Epidermal melanocyte (primary cell): ENCODE measurements at regions not wholly inside any gene's neighbourhood (a gene's known extent, or its start where the extent isn't known, plus 50 kb on each side); places are given as distances from the start of the nearest gene placed in this dataset.
"Not testable (repeated sequence)": the region's sequence is repeated elsewhere in the genome, so short reads cannot be mapped to it uniquely, and the experiment has no call there.

Source experiments
- DNase-seq: peaks from one replicate; pipeline ENCODE4 v3.0.0; 2011; ENCODE audit warnings: low spot score; ENCODE audit not compliant: insufficient read length

DNA sequence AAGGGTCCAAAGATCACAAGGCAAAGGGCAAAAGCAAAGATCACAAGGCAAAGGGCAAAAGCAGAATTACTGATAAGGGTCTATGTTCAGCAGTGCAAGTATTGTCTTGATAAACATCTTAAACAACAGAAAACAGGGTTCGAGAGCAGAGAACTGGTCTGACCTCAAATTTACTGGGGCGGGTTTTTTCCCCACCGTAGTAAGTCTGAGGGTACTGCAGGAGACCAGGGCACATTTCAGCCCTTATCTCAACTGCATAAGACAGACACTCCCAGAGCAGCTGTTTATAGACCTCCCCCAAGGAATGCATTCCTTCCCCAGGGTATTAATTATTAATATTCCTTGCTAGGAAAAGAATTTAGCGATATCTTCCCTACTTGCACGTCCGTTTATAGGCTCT, 61.3 kb downstream of the ZNF860 start:
- not testable (repeated sequence) for DNase-seq

DNA sequence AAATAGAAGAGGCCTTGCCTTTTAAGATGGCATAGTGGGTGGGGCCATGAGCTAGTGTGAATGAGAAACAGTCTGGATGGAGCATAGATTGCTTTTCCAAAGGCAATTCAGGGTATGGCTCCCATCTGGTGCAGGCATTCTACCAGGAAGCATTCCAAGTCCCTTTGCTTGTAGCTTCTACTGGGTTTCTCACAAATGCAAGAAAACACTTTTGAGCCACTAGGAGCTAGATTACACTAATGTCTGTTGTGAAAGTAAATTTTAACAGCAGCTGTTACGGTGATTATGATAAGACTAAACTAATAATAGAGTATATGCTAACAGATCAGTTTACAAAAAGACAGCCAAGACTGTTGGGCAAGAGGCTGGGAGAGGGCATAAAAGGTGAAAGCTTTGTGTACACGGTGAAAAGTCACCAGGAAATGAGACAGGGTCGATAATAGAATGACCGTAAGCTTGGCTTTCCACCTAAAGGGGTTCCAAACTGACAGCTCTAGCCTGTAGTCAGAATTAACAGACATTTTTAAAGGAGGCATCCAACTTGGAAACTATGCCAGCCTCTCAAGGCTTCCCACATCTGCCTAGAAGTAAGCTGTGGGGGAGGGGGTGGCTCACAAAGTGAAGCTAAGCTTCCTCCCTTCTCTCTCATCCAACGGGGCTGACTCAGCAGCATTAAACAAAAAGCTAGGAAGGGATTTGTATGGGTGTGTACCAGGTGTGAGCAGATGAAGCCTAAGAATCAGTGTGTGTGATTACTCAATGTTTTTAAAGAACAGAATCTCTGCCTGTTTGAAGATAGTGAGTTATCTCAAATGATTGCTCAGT, 61.1 kb upstream of the GPD1L start:
- peak; percentile 47 for DNase-seq

DNA sequence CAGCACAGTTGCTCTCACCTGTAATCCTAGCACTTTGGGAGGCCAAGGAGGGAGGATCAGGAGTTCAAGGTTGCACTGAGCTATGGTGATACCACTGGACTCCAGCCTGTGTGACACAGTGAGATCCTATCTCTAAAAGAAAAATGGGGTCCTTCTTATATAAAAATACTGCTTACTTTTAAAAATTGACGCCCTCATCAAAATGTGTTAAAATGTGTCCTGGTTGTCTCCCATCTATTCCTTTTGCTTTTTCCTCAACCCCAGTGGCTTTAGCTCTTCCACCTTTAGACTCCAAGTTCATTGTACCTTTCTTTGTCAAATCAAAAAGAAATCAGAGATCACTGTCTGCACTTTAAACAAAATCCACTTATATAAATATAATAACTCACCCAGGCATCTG, 60.3 kb upstream of the GPD1L start:
- no peak for DNase-seq

DNA sequence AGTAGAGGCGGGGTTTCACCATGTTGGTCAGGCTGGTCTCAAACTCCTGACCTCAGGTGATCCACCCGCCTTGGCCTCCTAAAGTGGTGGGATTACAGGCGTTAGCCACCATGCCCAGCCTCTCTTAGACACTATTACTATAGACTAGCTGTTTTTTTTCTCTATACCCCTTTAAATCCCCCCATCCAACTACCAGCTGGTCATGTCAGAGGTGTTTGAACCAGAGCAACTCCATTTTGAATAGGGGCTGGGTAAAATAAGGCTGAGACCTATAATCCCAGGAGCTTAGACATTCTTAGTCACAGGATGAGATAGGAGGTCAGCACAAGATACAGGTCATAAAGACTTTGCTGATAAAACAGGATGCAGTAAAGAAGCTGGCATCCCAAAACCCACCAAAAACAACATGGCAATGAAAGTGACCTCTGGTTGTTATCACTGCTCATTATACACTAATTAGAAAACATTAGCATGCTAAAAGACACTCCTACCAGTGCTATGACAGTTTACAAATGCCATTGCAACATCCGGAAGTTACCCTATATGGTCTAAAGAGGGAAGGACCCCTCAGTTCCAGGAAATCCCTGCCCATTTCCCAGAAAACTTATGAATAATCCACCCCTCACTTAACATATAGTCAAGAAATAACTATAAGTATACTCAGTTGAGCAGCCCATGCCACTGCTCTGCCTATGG, 57.8 kb upstream of the GPD1L start:
- no peak for DNase-seq

DNA sequence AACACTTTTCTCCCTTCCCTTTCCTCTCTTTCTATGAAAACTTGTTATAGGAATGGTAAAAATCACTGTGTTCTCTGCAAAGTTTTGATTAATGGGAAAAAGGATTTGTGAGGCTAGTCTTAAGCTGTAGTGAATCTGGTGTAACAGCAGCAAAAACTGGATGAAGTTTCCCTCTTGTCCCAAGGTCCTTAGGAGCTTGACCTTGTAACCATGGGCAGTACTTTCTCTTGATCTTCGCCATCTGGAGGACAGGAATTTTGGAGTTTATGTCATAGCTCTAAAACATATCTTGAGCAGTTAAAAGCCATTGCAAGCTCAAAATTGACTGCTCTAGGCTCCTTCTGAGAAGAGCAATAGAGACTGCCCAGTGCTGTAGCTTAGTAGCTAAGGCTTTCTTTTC, 56.5 kb upstream of the GPD1L start:
- no peak for DNase-seq

DNA sequence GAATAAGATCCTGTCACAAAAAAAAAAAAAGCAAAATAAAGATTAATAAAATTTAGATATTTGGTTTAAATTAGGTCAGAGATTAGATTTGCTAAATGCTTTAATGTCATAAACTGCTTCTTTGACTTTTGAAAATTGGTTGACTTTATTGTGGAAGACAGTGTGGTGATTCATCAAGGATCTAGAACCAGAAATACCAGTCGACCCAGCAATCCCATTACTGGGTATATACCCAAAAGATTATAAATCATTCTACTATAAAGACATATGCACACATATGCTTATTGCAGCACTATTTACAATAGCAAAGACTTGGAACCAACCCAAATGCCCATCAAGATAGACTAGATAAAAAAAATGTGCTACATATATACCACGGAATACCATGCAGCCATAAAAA, 54.2 kb upstream of the GPD1L start:
- not testable (repeated sequence) for DNase-seq

DNA sequence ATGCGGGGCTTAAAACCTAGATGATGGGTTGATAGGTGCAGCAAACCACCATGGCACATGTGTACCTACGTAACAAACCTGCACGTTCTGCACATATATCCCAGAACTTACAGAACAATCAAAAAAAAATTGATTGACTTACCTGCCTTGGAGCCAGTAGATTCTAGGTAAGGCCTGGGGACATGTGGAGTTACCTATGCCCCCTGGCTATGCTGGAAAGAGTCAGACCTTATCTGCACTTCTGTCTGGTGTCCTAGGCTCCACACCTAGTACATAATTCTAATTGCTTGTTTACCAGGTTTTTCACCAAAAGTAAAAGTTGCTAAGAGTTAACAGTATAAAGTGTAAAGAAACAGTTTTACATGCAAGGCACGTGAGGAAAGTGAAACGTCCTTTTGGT, 53.6 kb upstream of the GPD1L start:
- DNase-seq, result not testable (repeated sequence)

DNA sequence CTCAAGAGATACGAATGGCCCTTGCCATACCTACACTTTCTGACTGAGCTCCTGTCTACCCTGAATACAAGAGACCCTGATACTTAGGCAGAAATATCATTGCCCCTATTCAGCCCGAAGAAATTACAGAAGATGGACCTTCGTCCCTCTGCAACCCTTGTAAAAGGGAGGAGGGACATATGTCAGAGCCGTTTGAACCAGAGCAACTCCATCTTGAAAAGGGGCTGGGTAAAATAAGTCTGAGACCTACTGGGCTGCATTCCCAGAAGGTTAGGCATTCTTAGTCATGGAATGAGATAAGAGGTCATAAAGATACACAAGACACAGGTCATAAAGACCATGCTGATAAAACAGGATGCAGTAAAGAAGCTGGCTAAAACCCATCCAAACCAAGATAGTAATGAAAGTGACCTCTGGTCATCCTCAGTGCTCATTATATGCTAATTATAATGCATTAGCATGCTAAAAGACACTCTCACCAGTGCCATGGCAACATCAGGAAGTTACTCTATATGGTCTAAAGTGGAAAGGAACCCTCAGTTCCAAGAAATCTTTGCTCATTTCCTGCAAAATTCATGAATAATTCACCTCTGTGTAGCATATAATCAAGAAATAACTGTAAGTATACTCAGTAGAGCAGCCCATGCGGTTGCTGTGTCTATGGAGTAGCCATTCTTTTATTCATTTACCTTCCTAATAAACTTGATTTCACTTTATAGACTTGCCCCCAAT, 49.7 kb upstream of the GPD1L start:
- DNase-seq, result no peak
